Dendritic cell treated with granulocyte-macrophage colony-stimulating factor and Interleukin-4, amounts not matched to agents 40 ng/mL and 50 ng/mL, for 4 days (primary cell): ENCODE measurements at regions not wholly inside any gene's neighbourhood (a gene's known extent, or its start where the extent isn't known, plus 50 kb on each side); places are given as distances from the start of the nearest gene placed in this dataset.
"Not testable (repeated sequence)": the region's sequence is repeated elsewhere in the genome, so short reads cannot be mapped to it uniquely, and the experiment has no call there.

ENCODE experiments used
- H3K27ac Mint-ChIP-seq: one replicate; pipeline ENCODE4 v1.8.0; 2022; ENCODE audit warnings: mild to moderate bottlenecking, mixed read lengths
- H3K27me3 Mint-ChIP-seq: one replicate; pipeline ENCODE4 v1.8.0; 2022; ENCODE audit warnings: mild to moderate bottlenecking, mixed read lengths
- H3K36me3 Mint-ChIP-seq: one replicate; pipeline ENCODE4 v1.8.0; 2022; ENCODE audit warnings: low read depth, mixed read lengths
- H3K4me1 Mint-ChIP-seq: one replicate; pipeline ENCODE4 v1.8.0; 2022; ENCODE audit warnings: low read depth, mixed read lengths
- H3K4me3 Mint-ChIP-seq: one replicate; pipeline ENCODE4 v1.8.0; 2022; ENCODE audit warnings: mild to moderate bottlenecking, moderate library complexity, mixed read lengths
- H3K9me3 Mint-ChIP-seq: one replicate; pipeline ENCODE4 v1.8.0; 2022; ENCODE audit warnings: mixed read lengths
- intact Hi-C: fragments of 100-400 bp; cut with micrococcal nuclease; formaldehyde crosslinking; loops from one replicate; pipeline ENCODE4 v1.15.0; 2022

GRCh38 chr3:146732325-146732724 lies 127.2 kb upstream of the PLSCR5 start:
- H3K36me3 Mint-ChIP-seq = no peaks in the 10 kb centered on the region
- no peaks in the 10 kb centered on the region for H3K27me3 Mint-ChIP-seq
- peaks cover 38% of the 10 kb centered on the region for H3K9me3 Mint-ChIP-seq
- no peak overlapping the region for H3K4me3 Mint-ChIP-seq
- intact Hi-C loops = no loop called here
- no peak overlapping the region for H3K27ac Mint-ChIP-seq
- H3K4me1 Mint-ChIP-seq = no peaks in the 10 kb centered on the region

- Mint-ChIP-seq H3K4me3 (no peak overlapping the region), H3K27ac (no peak overlapping the region), H3K36me3 (no peaks in the 10 kb centered on the region), H3K27me3 (no peaks in the 10 kb centered on the region), H3K9me3 (no peaks in the 10 kb centered on the region), H3K4me1 (no peaks in the 10 kb centered on the region)
- intact Hi-C loops = no loop called here
These were observed 110.0 kb upstream of the PLSCR5 start for GRCh38 chr3:146715170-146715569.

- no peaks in the 10 kb centered on the region for H3K36me3 Mint-ChIP-seq
- H3K4me3 Mint-ChIP-seq = no peak overlapping the region
- no peaks in the 10 kb centered on the region for H3K9me3 Mint-ChIP-seq
- no peaks in the 10 kb centered on the region for H3K4me1 Mint-ChIP-seq
- intact Hi-C loops = no loop called here
- H3K27me3 Mint-ChIP-seq = no peaks in the 10 kb centered on the region
- H3K27ac Mint-ChIP-seq = no peak overlapping the region
These were observed 107.7 kb upstream of the PLSCR5 start for GRCh38 chr3:146712806-146713205.

- no peak overlapping the region for H3K4me3 Mint-ChIP-seq
- no peaks in the 10 kb centered on the region for H3K36me3 Mint-ChIP-seq
- no peaks in the 10 kb centered on the region for H3K27me3 Mint-ChIP-seq
- no peaks in the 10 kb centered on the region for H3K4me1 Mint-ChIP-seq
- no peaks in the 10 kb centered on the region for H3K9me3 Mint-ChIP-seq
- H3K27ac Mint-ChIP-seq = no peak overlapping the region
- intact Hi-C loops = no loop called here
These were observed 104.8 kb upstream of the PLSCR5 start for GRCh38 chr3:146709969-146710368.

GRCh38 chr3:146705225-146705624 lies 100.1 kb upstream of the PLSCR5 start:
- no peaks in the 10 kb centered on the region for H3K27me3 Mint-ChIP-seq
- no peaks in the 10 kb centered on the region for H3K4me1 Mint-ChIP-seq
- intact Hi-C loops = no loop called here
- peaks cover 10% of the 10 kb centered on the region for H3K9me3 Mint-ChIP-seq
- H3K27ac Mint-ChIP-seq = no peak overlapping the region
- no peaks in the 10 kb centered on the region for H3K36me3 Mint-ChIP-seq
- no peak overlapping the region for H3K4me3 Mint-ChIP-seq

GRCh38 chr3:146702237-146702636 lies 97.1 kb upstream of the PLSCR5 start:
- no peak overlapping the region for H3K27ac Mint-ChIP-seq
- H3K4me1 Mint-ChIP-seq = no peaks in the 10 kb centered on the region
- H3K9me3 Mint-ChIP-seq = peaks cover 20% of the 10 kb centered on the region
- H3K4me3 Mint-ChIP-seq = no peak overlapping the region
- intact Hi-C loops = no loop called here
- H3K36me3 Mint-ChIP-seq = no peaks in the 10 kb centered on the region
- no peaks in the 10 kb centered on the region for H3K27me3 Mint-ChIP-seq

- intact Hi-C loops = no loop called here
- peaks cover 20% of the 10 kb centered on the region for H3K9me3 Mint-ChIP-seq
- H3K4me1 Mint-ChIP-seq = no peaks in the 10 kb centered on the region
- H3K27me3 Mint-ChIP-seq = no peaks in the 10 kb centered on the region
- no peaks in the 10 kb centered on the region for H3K36me3 Mint-ChIP-seq
- H3K4me3 Mint-ChIP-seq = no peak overlapping the region
- no peak overlapping the region for H3K27ac Mint-ChIP-seq
These were observed 96.1 kb upstream of the PLSCR5 start for GRCh38 chr3:146701246-146701645.

- H3K9me3 Mint-ChIP-seq = peaks cover 20% of the 10 kb centered on the region
- H3K4me3 Mint-ChIP-seq, H3K27me3 Mint-ChIP-seq, intact Hi-C loops, H3K36me3 Mint-ChIP-seq, H3K27ac Mint-ChIP-seq, H3K4me1 Mint-ChIP-seq: not testable (repeated sequence)
These were observed 94.9 kb upstream of the PLSCR5 start for GRCh38 chr3:146700025-146700424.

GRCh38 chr3:146692254-146692653 lies 87.1 kb upstream of the PLSCR5 start:
- intact Hi-C loops = no loop called here
- peaks cover 28% of the 10 kb centered on the region for H3K9me3 Mint-ChIP-seq
- H3K4me1 Mint-ChIP-seq = no peaks in the 10 kb centered on the region
- H3K27ac Mint-ChIP-seq = no peak overlapping the region
- no peaks in the 10 kb centered on the region for H3K27me3 Mint-ChIP-seq
- no peaks in the 10 kb centered on the region for H3K36me3 Mint-ChIP-seq
- no peak overlapping the region for H3K4me3 Mint-ChIP-seq

- H3K4me3 Mint-ChIP-seq = no peak overlapping the region
- H3K36me3 Mint-ChIP-seq = no peaks in the 10 kb centered on the region
- no peaks in the 10 kb centered on the region for H3K4me1 Mint-ChIP-seq
- no peaks in the 10 kb centered on the region for H3K27me3 Mint-ChIP-seq
- peaks cover 33% of the 10 kb centered on the region for H3K9me3 Mint-ChIP-seq
- H3K27ac Mint-ChIP-seq = no peak overlapping the region
- intact Hi-C loops = no loop called here
These were observed 80.1 kb upstream of the PLSCR5 start for GRCh38 chr3:146685050-146685814.

GRCh38 chr3:146682171-146682570 lies 77.0 kb upstream of the PLSCR5 start:
- Mint-ChIP-seq H3K36me3 (no peaks in the 10 kb centered on the region), H3K27me3 (no peaks in the 10 kb centered on the region), H3K4me1 (no peaks in the 10 kb centered on the region), H3K27ac (no peak overlapping the region), H3K4me3 (no peak overlapping the region), H3K9me3 (peaks cover 17% of the 10 kb centered on the region)
- intact Hi-C loops = no loop called here

- H3K27ac Mint-ChIP-seq = no peak overlapping the region
- no peaks in the 10 kb centered on the region for H3K4me1 Mint-ChIP-seq
- H3K4me3 Mint-ChIP-seq = no peak overlapping the region
- H3K9me3 Mint-ChIP-seq = peaks cover 10% of the 10 kb centered on the region
- H3K27me3 Mint-ChIP-seq = no peaks in the 10 kb centered on the region
- intact Hi-C loops = no loop called here
- no peaks in the 10 kb centered on the region for H3K36me3 Mint-ChIP-seq
These were observed 75.5 kb upstream of the PLSCR5 start for GRCh38 chr3:146680617-146681016.

GRCh38 chr3:146679995-146680394 lies 74.8 kb upstream of the PLSCR5 start:
- H3K27me3 Mint-ChIP-seq = no peaks in the 10 kb centered on the region
- H3K36me3 Mint-ChIP-seq = no peaks in the 10 kb centered on the region
- intact Hi-C loops = no loop called here
- no peak overlapping the region for H3K4me3 Mint-ChIP-seq
- no peak overlapping the region for H3K27ac Mint-ChIP-seq
- peaks cover 8% of the 10 kb centered on the region for H3K9me3 Mint-ChIP-seq
- H3K4me1 Mint-ChIP-seq = no peaks in the 10 kb centered on the region

GRCh38 chr3:146679191-146679590 lies 74.0 kb upstream of the PLSCR5 start:
- Mint-ChIP-seq H3K4me3 (no peak overlapping the region), H3K36me3 (no peaks in the 10 kb centered on the region), H3K27ac (no peak overlapping the region), H3K9me3 (no peaks in the 10 kb centered on the region), H3K4me1 (no peaks in the 10 kb centered on the region), H3K27me3 (no peaks in the 10 kb centered on the region)
- intact Hi-C loops = no loop called here

GRCh38 chr3:146672941-146673340 lies 67.8 kb upstream of the PLSCR5 start:
- H3K27me3 Mint-ChIP-seq = no peaks in the 10 kb centered on the region
- H3K27ac Mint-ChIP-seq = no peak overlapping the region
- H3K36me3 Mint-ChIP-seq = no peaks in the 10 kb centered on the region
- no peak overlapping the region for H3K4me3 Mint-ChIP-seq
- no peaks in the 10 kb centered on the region for H3K4me1 Mint-ChIP-seq
- no peaks in the 10 kb centered on the region for H3K9me3 Mint-ChIP-seq
- intact Hi-C loops = no loop called here
